HL-60 (cell line): ENCODE measurements at regions not wholly inside any gene's neighbourhood (a gene's known extent, or its start where the extent isn't known, plus 50 kb on each side); places are given as distances from the start of the nearest gene placed in this dataset.

ENCODE experiments used
- DNase-seq, 2 experiments: peaks; one replicate each; pipeline ENCODE4 v3.0.0-alpha.2; 2010 to 2020; ENCODE audit warnings: low read depth in 1 of 2, low spot score in 1 of 2
- H3K27ac ChIP-seq: fragments of 250-450 bp; sonication (Bioruptor Pico); replicated peaks from 2 replicates; pipeline ENCODE4 v1.5.1; 2020; ENCODE audit warnings: mild to moderate bottlenecking, moderate library complexity
- H3K27me3 ChIP-seq: fragments of 250-450 bp; sonication (Bioruptor Pico); 2 replicates; pipeline ENCODE4 v1.5.1; 2021; ENCODE audit warnings: mild to moderate bottlenecking, moderate library complexity; ENCODE audit not compliant: insufficient read depth, poor library complexity, severe bottlenecking
- H3K4me3 ChIP-seq: replicated peaks from 2 replicates; pipeline ENCODE4 v1.5.1; 2011; ENCODE audit warnings: mild to moderate bottlenecking, control low read depth, low read length; ENCODE audit not compliant: insufficient read depth
- GABPA ChIP-seq: IDR thresholded peaks from 2 replicates; pipeline ENCODE4 v1.6.1; 2012; ENCODE audit warnings: low read depth
- POLR2AphosphoS5 ChIP-seq: IDR thresholded peaks from 2 replicates; pipeline ENCODE4 v1.6.1; 2012; ENCODE audit warnings: low read depth
- SPI1 ChIP-seq: IDR thresholded peaks from 2 replicates; pipeline ENCODE4 v1.6.1; 2012; ENCODE audit warnings: low read depth, mild to moderate bottlenecking, borderline replicate concordance
- TF ChIP-seq, protein P1 (sequence below): IDR thresholded peaks from 2 replicates; pipeline ENCODE4 v1.6.1; 2012; ENCODE audit warnings: low read depth; ENCODE audit not compliant: insufficient replicate concordance
- TF ChIP-seq, protein P2 (sequence below): IDR thresholded peaks from one replicate; pipeline ENCODE4 v1.5.1; 2011; ENCODE audit warnings: low read length, control low read depth, inconsistent platforms; ENCODE audit not compliant: insufficient read depth

DNA sequence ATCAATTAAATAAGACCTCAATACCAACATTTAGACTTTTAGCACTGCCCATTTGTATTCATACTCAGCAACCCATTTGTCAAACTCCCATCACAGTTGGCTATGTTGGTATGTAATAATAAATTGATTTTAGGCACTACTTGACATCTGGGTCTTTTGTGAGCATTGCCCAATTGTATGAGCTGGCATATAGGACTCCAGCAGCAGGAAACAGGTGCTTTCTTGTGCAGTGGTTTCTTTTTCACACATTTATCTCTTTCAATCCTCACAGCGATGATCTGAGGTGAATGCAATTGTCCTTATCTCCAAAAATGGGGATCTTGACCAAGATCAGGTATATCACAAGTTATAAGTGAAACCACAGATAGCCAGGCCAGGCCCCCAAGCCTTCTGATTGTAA lies 96.9 kb upstream of the OXGR1 start:
- H3K27ac ChIP-seq, result no peak overlapping the region
- TF ChIP-seq GABPA (no peak), SPI1 (no peak), POLR2AphosphoS5 (no peak)
- TF ChIP-seq, protein P1, sequence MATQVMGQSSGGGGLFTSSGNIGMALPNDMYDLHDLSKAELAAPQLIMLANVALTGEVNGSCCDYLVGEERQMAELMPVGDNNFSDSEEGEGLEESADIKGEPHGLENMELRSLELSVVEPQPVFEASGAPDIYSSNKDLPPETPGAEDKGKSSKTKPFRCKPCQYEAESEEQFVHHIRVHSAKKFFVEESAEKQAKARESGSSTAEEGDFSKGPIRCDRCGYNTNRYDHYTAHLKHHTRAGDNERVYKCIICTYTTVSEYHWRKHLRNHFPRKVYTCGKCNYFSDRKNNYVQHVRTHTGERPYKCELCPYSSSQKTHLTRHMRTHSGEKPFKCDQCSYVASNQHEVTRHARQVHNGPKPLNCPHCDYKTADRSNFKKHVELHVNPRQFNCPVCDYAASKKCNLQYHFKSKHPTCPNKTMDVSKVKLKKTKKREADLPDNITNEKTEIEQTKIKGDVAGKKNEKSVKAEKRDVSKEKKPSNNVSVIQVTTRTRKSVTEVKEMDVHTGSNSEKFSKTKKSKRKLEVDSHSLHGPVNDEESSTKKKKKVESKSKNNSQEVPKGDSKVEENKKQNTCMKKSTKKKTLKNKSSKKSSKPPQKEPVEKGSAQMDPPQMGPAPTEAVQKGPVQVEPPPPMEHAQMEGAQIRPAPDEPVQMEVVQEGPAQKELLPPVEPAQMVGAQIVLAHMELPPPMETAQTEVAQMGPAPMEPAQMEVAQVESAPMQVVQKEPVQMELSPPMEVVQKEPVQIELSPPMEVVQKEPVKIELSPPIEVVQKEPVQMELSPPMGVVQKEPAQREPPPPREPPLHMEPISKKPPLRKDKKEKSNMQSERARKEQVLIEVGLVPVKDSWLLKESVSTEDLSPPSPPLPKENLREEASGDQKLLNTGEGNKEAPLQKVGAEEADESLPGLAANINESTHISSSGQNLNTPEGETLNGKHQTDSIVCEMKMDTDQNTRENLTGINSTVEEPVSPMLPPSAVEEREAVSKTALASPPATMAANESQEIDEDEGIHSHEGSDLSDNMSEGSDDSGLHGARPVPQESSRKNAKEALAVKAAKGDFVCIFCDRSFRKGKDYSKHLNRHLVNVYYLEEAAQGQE, result no peak
- TF ChIP-seq, protein P2, sequence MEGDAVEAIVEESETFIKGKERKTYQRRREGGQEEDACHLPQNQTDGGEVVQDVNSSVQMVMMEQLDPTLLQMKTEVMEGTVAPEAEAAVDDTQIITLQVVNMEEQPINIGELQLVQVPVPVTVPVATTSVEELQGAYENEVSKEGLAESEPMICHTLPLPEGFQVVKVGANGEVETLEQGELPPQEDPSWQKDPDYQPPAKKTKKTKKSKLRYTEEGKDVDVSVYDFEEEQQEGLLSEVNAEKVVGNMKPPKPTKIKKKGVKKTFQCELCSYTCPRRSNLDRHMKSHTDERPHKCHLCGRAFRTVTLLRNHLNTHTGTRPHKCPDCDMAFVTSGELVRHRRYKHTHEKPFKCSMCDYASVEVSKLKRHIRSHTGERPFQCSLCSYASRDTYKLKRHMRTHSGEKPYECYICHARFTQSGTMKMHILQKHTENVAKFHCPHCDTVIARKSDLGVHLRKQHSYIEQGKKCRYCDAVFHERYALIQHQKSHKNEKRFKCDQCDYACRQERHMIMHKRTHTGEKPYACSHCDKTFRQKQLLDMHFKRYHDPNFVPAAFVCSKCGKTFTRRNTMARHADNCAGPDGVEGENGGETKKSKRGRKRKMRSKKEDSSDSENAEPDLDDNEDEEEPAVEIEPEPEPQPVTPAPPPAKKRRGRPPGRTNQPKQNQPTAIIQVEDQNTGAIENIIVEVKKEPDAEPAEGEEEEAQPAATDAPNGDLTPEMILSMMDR, result no peak
- DNase-seq, result no peak
- no peak overlapping the region for H3K4me3 ChIP-seq
- no peaks in the 10 kb centered on the region for H3K27me3 ChIP-seq

DNA sequence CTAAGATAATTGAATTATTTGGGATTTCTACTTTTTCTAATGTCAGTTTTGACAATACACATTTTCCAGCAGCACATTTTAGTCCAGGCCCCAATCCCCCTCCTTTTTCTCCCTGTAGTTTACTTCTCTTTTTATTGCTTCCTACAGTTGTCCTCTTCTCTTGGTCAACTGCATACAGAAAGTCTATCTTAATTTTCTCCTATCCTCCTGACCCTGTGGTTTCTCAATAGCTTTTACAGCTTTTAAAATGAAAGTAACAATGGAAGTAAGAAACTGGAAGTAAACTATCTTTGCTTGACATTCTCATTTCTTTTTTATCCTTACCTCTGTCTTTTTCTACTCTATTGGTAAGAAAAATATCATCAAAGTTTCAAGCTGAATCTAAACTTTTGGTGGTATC lies 106.5 kb upstream of the OXGR1 start:
- DNase-seq, result no peak
- Histone ChIP-seq H3K4me3 (no peak overlapping the region), H3K27me3 (no peaks in the 10 kb centered on the region), H3K27ac (no peak overlapping the region)
- TF ChIP-seq, protein P1, result no peak
- TF ChIP-seq, protein P2, result no peak
- TF ChIP-seq SPI1 (no peak), GABPA (no peak), POLR2AphosphoS5 (no peak)

DNA sequence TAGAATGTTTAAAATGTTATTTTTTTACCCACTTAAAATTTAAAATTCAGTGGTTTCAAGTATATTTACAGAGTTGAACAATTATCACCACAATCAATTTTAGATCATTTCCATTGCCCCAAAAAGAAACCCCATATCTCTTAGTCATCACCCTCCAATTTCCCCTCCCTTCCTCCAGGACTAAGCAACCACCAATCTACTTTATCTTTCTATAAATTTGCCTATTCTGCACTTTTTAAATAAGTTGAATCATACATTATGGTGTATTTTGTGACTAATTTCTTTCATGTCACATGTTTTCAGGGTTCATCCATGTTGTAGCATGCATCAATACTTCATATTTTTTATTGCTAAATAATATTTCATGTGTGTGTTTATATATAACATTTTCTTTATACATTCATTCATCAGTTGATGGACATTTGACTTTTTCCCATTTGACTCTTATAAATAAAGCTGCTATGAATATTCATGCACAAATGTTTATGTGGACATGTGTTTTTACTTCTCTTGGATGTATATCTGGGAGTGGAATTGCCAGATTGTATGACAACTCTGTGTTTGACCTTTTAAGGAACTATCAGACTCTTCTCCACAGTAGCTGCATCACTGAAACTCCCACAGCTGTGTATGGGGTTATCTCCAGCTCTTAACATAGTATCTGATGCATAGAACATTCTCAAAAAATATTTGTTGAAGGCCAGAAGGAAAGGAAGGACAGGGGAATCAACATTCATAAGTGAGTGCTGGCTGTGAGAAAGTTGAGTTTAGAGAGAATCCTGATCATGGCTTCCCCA lies 107.8 kb upstream of the OXGR1 start:
- H3K27me3 ChIP-seq, result no peaks in the 10 kb centered on the region
- no peak overlapping the region for H3K27ac ChIP-seq
- H3K4me3 ChIP-seq, result no peak overlapping the region
- TF ChIP-seq POLR2AphosphoS5 (no peak), GABPA (no peak), SPI1 (no peak)
- TF ChIP-seq, protein P1, result no peak
- TF ChIP-seq, protein P2, result no peak
- no peak for DNase-seq
